Bronchial epithelial cell (primary cell): ENCODE measurements at regions not wholly inside any gene's neighbourhood (a gene's known extent, or its start where the extent isn't known, plus 50 kb on each side); places are given as distances from the start of the nearest gene placed in this dataset.

Experiments
- DNase-seq: peaks from one replicate; pipeline ENCODE4 v3.0.0-alpha.2; 2010; ENCODE audit warnings: low read depth
- FAIRE-seq: peaks from 2 replicates; lab custom pipeline; 2011; peaks lifted over from hg19 to GRCh38; lab: Jason Lieb, UNC
- H3K27me3 ChIP-seq: 2 replicates; pipeline ENCODE4 v1.5.1; 2011; ENCODE audit warnings: low read length; ENCODE audit not compliant: control insufficient read depth, insufficient read depth
- H3K36me3 ChIP-seq: 2 replicates; pipeline ENCODE4 v1.5.1; 2011; ENCODE audit warnings: low read length; ENCODE audit not compliant: control insufficient read depth, insufficient read depth
- H3K4me3 ChIP-seq: 2 replicates; pipeline ENCODE4 v1.5.1; 2011; ENCODE audit warnings: mild to moderate bottlenecking, low read depth, low read length, control low read depth
- CTCF ChIP-seq: IDR thresholded peaks from 2 replicates; pipeline ENCODE4 v1.5.1; 2011; ENCODE audit warnings: mild to moderate bottlenecking, moderate library complexity, low read length, control low read depth, inconsistent platforms; ENCODE audit not compliant: insufficient read depth, severe bottlenecking

- TF ChIP-seq CTCF: no peak
- Histone ChIP-seq H3K36me3 (no peaks in the 10 kb centered on the region), H3K27me3 (no peaks in the 10 kb centered on the region), H3K4me3 (no peak overlapping the region)
- DNase-seq (peak; percentile 71), FAIRE-seq (no peak)
These were observed 86.8 kb upstream of the CD180 start for GRCh38 chr5:67283275-67283987.

- DNase-seq (no peak), FAIRE-seq (no peak)
- Histone ChIP-seq H3K36me3 (no peaks in the 10 kb centered on the region), H3K27me3 (no peaks in the 10 kb centered on the region), H3K4me3 (no peak overlapping the region)
- no peak for TF ChIP-seq CTCF
These were observed 85.3 kb upstream of the CD180 start for GRCh38 chr5:67281874-67282273.

GRCh38 chr5:67273689-67274356 is 77.2 kb upstream of the CD180 start:
- no peak for TF ChIP-seq CTCF
- Histone ChIP-seq H3K4me3 (no peak overlapping the region), H3K27me3 (no peaks in the 10 kb centered on the region), H3K36me3 (no peaks in the 10 kb centered on the region)
- no peak for DNase-seq
- peak; percentile 28 for FAIRE-seq

- DNase-seq (no peak), FAIRE-seq (peak; percentile 55)
- H3K36me3 ChIP-seq: no peaks in the 10 kb centered on the region
- H3K27me3 ChIP-seq: no peaks in the 10 kb centered on the region
- no peak for TF ChIP-seq CTCF
- no peak overlapping the region for H3K4me3 ChIP-seq
These were observed 76.0 kb upstream of the CD180 start for GRCh38 chr5:67272453-67273130.

- peak; percentile 85 for DNase-seq
- Histone ChIP-seq H3K36me3 (no peaks in the 10 kb centered on the region), H3K27me3 (no peaks in the 10 kb centered on the region), H3K4me3 (no peak overlapping the region)
- FAIRE-seq: peak; percentile 68
- no peak for TF ChIP-seq CTCF
These were observed 71.8 kb upstream of the CD180 start for GRCh38 chr5:67268231-67269021.
